B cell (primary cell): ENCODE measurements at regions not wholly inside any gene's neighbourhood (a gene's known extent, or its start where the extent isn't known, plus 50 kb on each side); places are given as distances from the start of the nearest gene placed in this dataset.

Experiments
- EZH2 ChIP-seq: IDR thresholded peaks from 2 replicates; pipeline ENCODE4 v1.6.1; 2012; ENCODE audit warnings: borderline replicate concordance, low read depth, mild to moderate bottlenecking, moderate library complexity, low read length; ENCODE audit not compliant: insufficient read depth, poor library complexity, severe bottlenecking
- TF ChIP-seq, protein P1 (sequence below): fragments of 200-600 bp; IDR thresholded peaks from one replicate; pipeline ENCODE4 v1.8.0; 2022; ENCODE audit warnings: antibody characterized with exemption, mild to moderate bottlenecking

DNA sequence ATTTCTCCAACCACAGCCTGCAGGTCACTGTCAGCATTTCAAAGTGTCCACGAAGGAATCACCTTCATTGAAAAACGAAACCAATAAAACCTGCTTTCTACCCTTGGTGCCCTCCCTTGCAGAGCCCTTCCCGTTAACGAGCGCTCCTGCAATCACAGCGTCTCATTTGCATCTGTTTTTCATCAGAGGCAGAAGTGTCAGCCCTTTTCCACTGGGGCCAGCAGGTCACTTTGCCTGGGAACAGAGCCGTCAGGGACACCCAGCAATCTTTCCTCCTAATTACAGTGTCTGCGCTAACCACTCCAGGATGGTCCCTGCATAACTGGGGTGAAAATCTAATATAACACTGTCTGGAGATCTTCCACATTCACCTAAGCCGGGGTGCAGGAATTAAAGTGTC lies 85.3 kb downstream of the PSMG1 start:
- TF ChIP-seq, protein P1, sequence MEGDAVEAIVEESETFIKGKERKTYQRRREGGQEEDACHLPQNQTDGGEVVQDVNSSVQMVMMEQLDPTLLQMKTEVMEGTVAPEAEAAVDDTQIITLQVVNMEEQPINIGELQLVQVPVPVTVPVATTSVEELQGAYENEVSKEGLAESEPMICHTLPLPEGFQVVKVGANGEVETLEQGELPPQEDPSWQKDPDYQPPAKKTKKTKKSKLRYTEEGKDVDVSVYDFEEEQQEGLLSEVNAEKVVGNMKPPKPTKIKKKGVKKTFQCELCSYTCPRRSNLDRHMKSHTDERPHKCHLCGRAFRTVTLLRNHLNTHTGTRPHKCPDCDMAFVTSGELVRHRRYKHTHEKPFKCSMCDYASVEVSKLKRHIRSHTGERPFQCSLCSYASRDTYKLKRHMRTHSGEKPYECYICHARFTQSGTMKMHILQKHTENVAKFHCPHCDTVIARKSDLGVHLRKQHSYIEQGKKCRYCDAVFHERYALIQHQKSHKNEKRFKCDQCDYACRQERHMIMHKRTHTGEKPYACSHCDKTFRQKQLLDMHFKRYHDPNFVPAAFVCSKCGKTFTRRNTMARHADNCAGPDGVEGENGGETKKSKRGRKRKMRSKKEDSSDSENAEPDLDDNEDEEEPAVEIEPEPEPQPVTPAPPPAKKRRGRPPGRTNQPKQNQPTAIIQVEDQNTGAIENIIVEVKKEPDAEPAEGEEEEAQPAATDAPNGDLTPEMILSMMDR = no peak
- no peak for TF ChIP-seq EZH2
